ENCODE measurements at regions not wholly inside any gene's neighbourhood (a gene's known extent, or its start where the extent isn't known, plus 50 kb on each side); places are given as distances from the start of the nearest gene placed in this dataset.

- TF ChIP-seq CTCF (IDR thresholded peaks at IDR 0.05; ENCODE audit: control extremely low read depth in 1 of 3, insufficient read depth in 1 of 3, low read depth in 1 of 3, low read length in 3 of 3) (no peak), JUND (IDR thresholded peaks at IDR 0.05; ENCODE audit: low read length) (no peak), GTF2F1 (IDR thresholded peaks at IDR 0.05; ENCODE audit: borderline replicate concordance, low read depth, low read length) (no peak)
Measured at GRCh38 chr11:11119917-11120316, 233.1 kb downstream of the CSNK2A3 start.

Data from H1 (cell line).